ENCODE measurements at regions not wholly inside any gene's neighbourhood (a gene's known extent, or its start where the extent isn't known, plus 50 kb on each side); places are given as distances from the start of the nearest gene placed in this dataset.

DNA sequence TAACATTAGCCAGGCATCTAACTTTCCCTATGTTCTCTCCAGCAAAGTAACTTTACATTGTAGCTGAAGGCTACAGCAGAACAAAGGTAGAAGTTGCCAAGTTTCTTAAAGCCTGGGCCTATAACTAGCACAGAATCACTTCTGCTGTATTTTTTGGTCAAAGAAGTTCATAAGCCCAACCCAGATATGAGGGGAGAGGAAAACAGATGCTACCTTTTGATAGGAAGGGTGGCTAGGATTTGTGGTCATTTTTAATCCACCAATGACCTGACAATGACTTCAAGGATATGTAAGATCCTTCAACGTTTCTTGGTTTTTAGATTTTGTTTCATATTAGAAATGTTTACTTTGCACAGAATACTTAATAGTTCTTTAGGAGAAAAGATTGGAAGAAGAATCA, 64.2 kb upstream of the RANBP3L start:
- TF ChIP-seq EZH2 (IDR thresholded peaks at IDR 0.05; ENCODE audit: insufficient read depth, poor library complexity, severe bottlenecking) (no peak), EZH2phosphoT487 (IDR thresholded peaks at IDR 0.05; ENCODE audit: insufficient read depth, low read depth) (no peak)
